Uterus (tissue), 2 donors: ENCODE measurements at regions not wholly inside any gene's neighbourhood (a gene's known extent, or its start where the extent isn't known, plus 50 kb on each side); places are given as distances from the start of the nearest gene placed in this dataset.

Experiments
- CTCF ChIP-seq, 4 experiments: fragments of 200-600 bp in 2 of 4; fragments of 450-650 bp in 2 of 4; sonication (generic) in 2 of 4; IDR thresholded peaks; one replicate each; pipeline ENCODE4 v1.5.1; 2016 to 2019; ENCODE audit warnings: antibody characterized with exemption in 4 of 4, mild to moderate bottlenecking in 2 of 4, moderate library complexity in 1 of 4
- POLR2A ChIP-seq, 2 donors: fragments of 450-650 bp; IDR thresholded peaks; one replicate each; pipeline ENCODE4 v1.6.1; 2016; ENCODE audit warnings: antibody characterized with exemption in 2 of 2, mild to moderate bottlenecking in 1 of 2, moderate library complexity in 1 of 2

GRCh38 chr3:159830523-159831154 is 158.0 kb upstream of the IL12A start:
- TF ChIP-seq POLR2A (IDR thresholded peaks at IDR 0.05) (no peak), CTCF (IDR thresholded peaks at IDR 0.05) (no peak)
